ENCODE measurements at regions not wholly inside any gene's neighbourhood (a gene's known extent, or its start where the extent isn't known, plus 50 kb on each side); places are given as distances from the start of the nearest gene placed in this dataset.

DNA sequence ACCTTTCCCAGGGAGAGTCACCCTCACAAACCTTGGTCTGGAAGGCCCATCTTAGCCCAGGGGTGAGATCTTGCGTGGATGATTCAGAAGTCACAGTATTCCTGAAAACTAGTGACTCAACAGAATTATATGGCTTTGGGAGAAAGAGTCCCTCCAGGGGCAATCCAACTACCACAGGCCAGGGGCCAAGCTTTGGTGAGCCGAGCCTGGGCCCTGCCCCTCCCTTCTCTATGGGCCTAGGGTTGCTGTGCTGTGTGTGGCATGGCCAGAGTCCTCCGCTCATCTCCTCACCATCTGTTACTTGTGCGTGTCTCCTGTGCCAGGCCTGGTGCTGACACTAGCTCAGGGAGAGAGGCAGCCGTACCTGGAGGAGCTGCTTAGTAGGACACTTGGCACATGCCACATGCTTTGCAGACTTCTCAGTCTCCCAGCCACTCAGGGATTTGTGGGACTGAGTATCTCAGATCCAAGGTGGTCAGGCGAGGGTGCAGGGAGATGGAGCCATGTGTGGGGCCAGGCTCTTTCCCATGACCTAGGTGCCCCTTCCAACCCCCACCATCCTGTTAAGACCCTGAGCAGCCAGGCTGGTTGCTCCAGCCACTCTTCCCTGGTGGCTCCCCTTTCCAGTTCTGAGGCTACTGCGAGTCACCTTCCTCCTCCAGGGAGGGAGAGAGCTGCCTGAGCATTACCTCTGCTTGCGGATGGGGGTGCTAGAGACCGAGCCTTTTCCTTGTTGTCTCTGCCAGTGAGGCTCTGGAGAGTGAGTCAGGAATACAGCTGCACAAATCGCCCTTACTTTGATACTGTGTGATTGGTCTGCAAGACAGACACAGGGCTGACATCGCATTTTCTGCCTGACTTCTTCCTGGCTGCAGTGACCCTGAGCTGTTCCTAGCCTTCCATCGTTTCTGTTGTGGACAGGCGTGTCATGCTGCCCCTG, 94.1 kb downstream of the SLC25A47 start:
- Histone ChIP-seq H3K27me3 (ENCODE audit: insufficient read depth, low read depth, severe bottlenecking) (no peaks in the 10 kb centered on the region), H3K27ac (no peak overlapping the region), H3K9me3 (ENCODE audit: severe bottlenecking) (no peaks in the 10 kb centered on the region), H3K36me3 (no peaks in the 10 kb centered on the region), H3K4me3 (ENCODE audit: low read depth, low read length) (no peak overlapping the region)
- peak; percentile 77 for DNase-seq
- TF ChIP-seq, protein P1, sequence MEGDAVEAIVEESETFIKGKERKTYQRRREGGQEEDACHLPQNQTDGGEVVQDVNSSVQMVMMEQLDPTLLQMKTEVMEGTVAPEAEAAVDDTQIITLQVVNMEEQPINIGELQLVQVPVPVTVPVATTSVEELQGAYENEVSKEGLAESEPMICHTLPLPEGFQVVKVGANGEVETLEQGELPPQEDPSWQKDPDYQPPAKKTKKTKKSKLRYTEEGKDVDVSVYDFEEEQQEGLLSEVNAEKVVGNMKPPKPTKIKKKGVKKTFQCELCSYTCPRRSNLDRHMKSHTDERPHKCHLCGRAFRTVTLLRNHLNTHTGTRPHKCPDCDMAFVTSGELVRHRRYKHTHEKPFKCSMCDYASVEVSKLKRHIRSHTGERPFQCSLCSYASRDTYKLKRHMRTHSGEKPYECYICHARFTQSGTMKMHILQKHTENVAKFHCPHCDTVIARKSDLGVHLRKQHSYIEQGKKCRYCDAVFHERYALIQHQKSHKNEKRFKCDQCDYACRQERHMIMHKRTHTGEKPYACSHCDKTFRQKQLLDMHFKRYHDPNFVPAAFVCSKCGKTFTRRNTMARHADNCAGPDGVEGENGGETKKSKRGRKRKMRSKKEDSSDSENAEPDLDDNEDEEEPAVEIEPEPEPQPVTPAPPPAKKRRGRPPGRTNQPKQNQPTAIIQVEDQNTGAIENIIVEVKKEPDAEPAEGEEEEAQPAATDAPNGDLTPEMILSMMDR (IDR thresholded peaks at IDR 0.05; ENCODE audit: low read depth, low read length): peak; percentile 83

DNA sequence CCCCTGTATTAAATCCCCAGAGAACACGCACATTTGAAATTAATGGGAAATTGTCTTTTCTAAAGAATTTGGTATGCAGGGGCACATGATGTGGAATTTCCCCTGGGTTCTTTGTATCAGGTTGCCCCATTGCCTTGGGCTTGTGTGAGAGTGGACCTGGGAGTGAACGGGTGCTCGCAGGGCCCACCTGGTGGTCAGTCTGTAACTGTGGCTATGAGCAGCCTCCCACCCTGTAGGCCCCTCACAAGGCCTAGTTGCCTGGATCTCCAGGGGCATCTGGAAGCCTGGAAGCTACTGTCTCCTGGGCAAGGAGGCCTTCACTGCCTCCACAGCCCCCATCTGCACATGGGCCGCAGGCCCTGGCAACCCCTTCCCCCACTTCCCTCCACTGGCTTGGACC, 96.7 kb downstream of the SLC25A47 start:
- TF ChIP-seq, protein P1 (IDR thresholded peaks at IDR 0.05; ENCODE audit: low read depth, low read length): peak; percentile 80
- DNase-seq: peak; percentile 48
- Histone ChIP-seq H3K9me3 (ENCODE audit: severe bottlenecking) (no peaks in the 10 kb centered on the region), H3K36me3 (no peaks in the 10 kb centered on the region), H3K27ac (no peak overlapping the region), H3K27me3 (ENCODE audit: insufficient read depth, low read depth, severe bottlenecking) (no peaks in the 10 kb centered on the region), H3K4me3 (ENCODE audit: low read depth, low read length) (no peak overlapping the region)

DNA sequence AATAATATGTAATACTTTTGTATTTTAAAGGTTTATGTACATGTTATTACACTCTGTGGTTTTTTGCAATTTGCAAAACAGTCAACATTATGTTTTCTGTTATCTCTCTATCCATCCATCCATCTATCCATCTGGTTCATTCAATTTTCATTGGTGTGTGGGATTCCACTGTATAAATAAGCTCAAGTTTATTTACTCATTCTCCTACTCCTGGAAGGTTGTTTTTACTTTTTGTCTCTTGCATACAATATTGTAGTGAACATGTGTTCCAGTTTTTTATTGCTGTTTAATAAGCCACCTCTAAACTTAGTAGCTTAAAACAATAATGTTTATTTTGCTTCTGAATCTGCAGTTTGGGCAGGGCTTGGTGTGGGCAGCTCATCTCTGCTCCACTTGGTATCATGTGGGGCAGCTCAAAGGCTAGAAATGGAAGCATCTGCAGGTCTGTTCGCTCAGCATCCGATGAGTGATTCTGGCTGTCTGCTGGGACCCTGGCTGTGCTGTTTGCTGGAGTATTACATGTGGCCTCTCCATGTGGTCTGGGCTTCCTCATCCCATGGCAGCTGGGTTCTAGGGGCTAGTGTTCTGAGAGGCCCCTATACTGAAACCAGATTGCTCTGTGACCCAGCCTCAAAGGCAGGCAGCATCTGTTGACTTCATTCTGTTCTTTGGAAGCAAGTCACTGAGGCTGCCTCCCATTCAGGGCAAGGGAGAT, 98.8 kb downstream of the SLC25A47 start:
- no peaks in the 10 kb centered on the region for H3K36me3 ChIP-seq
- TF ChIP-seq, protein P1 (IDR thresholded peaks at IDR 0.05; ENCODE audit: low read depth, low read length): no peak
- no peak for DNase-seq
- no peak overlapping the region for H3K27ac ChIP-seq
- H3K9me3 ChIP-seq (ENCODE audit: severe bottlenecking): no peaks in the 10 kb centered on the region
- no peaks in the 10 kb centered on the region for H3K27me3 ChIP-seq (ENCODE audit: insufficient read depth, low read depth, severe bottlenecking)
- no peak overlapping the region for H3K4me3 ChIP-seq (ENCODE audit: low read depth, low read length)

DNA sequence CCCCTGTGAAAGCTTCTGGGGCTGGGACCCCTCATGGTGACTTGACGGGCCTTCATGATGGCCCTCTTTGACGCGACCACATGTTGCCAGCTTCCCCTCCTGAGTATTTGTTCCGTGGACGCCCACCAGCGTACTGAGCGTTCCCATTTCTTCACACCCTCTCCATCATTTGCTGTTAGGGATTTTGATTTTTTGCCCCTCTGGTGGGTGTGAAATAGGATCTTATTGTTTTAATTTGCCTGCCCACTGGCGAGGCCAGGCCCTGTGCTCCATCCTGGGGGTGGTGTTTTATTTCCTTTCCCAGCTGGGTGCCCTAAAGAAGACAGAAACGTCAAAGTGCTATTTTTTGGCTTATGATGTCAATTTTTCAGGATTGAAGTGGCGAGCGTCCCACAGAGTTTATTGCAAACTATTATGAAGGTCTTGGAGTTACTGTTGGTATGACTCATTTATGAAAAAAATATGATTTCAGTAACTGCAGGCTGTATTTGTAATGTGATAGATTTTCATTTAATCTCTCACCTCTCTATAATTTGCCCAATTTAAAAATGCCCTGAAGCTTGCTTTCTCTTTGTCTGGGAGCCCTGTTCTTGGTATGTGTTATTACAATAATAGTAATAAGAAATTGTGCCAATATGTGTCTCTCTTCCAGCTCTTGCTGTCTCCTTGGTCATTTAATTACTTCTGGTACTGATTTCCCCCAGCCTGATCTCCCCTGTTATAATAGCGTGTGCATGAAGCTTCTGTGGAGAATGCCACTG, 99.6 kb downstream of the SLC25A47 start:
- TF ChIP-seq, protein P1 (IDR thresholded peaks at IDR 0.05; ENCODE audit: low read depth, low read length): no peak
- Histone ChIP-seq H3K27me3 (ENCODE audit: insufficient read depth, low read depth, severe bottlenecking) (no peaks in the 10 kb centered on the region), H3K9me3 (ENCODE audit: severe bottlenecking) (no peaks in the 10 kb centered on the region), H3K27ac (no peak overlapping the region), H3K36me3 (no peaks in the 10 kb centered on the region), H3K4me3 (ENCODE audit: low read depth, low read length) (no peak overlapping the region)
- no peak for DNase-seq

DNA sequence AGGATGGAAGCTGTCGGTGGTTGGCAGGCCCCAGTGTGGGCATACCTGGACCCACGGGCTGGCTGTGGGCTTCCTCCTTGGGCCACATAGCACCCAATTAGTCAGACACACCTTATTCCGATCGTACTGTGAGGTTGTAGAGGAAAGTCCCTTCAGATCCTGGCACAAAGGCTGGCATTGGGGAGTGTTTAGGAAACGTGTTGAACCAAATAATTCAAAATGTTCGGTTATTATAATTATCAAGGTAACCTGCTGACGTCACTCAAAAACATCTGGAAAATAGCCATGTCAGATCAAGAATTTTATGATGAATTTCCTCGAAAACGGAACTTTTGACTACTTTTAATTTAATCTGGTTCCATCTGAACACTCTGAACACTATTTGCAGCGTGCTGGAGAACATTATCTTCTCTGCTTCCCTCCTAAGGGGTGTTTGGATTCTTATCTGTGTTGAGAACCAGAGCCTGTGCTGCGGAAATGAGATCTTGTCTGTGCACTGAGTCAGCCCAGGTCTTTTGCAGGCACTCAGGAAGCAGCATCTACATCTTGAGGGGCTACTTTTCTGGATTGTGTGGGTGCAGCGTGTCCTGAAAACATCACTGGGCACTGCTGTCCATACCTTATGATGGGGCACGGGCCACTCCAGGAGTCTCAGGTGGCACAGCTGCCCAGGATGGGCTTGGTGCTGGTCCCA, 100.3 kb downstream of the SLC25A47 start:
- DNase-seq: no peak
- TF ChIP-seq, protein P1 (IDR thresholded peaks at IDR 0.05; ENCODE audit: low read depth, low read length): no peak
- Histone ChIP-seq H3K4me3 (ENCODE audit: low read depth, low read length) (no peak overlapping the region), H3K9me3 (ENCODE audit: severe bottlenecking) (no peaks in the 10 kb centered on the region), H3K27me3 (ENCODE audit: insufficient read depth, low read depth, severe bottlenecking) (no peaks in the 10 kb centered on the region), H3K36me3 (no peaks in the 10 kb centered on the region), H3K27ac (no peak overlapping the region)

Measured in WERI-Rb-1 (cell line).